ENCODE measurements at regions not wholly inside any gene's neighbourhood (a gene's known extent, or its start where the extent isn't known, plus 50 kb on each side); places are given as distances from the start of the nearest gene placed in this dataset.

GRCh38 chr20:24790746-24791283 is 158.3 kb upstream of the CST7 start:
- TF ChIP-seq RCOR1 (IDR thresholded peaks at IDR 0.05; ENCODE audit: low read depth, low read length) = no peak
- TF ChIP-seq ZSCAN20 (CRISPR knock-in tag; IDR thresholded peaks at IDR 0.05) = no peak
- TF ChIP-seq CHD4 (IDR thresholded peaks at IDR 0.05; ENCODE audit: borderline replicate concordance) = no peak
- no peak for TF ChIP-seq REST (IDR thresholded peaks at IDR 0.05)
- no peak for TF ChIP-seq KDM1A (IDR thresholded peaks at IDR 0.05; ENCODE audit: low read depth)
- no peak for TF ChIP-seq HDAC2 (IDR thresholded peaks at IDR 0.05)
- no peak for TF ChIP-seq CTCF (IDR thresholded peaks at IDR 0.05)
- TF ChIP-seq EP300 (IDR thresholded peaks at IDR 0.05) = no peak
- TF ChIP-seq ELK1 (IDR thresholded peaks at IDR 0.05; ENCODE audit: low read depth, low read length) = no peak
- TF ChIP-seq NR3C1 (IDR thresholded peaks at IDR 0.05) = no peak

Measured in A549 (cell line).